GM13977 (cell line): ENCODE measurements at regions not wholly inside any gene's neighbourhood (a gene's known extent, or its start where the extent isn't known, plus 50 kb on each side); places are given as distances from the start of the nearest gene placed in this dataset.

Experiments used
- DNase-seq: peaks from one replicate; pipeline ENCODE4 v3.0.0; 2012; ENCODE audit warnings: low spot score
- in situ Hi-C: fragments of 300-500 bp; cut with MboI; formaldehyde crosslinking; loops from one replicate; pipeline ENCODE4 v1.12.0; 2022; ENCODE audit warnings: low sequenced_read_pairs, low pct_unique_long_range_greater_than_20kb, mixed read lengths, inconsistent platforms; ENCODE audit not compliant: unreplicated experiment
- TF ChIP-seq, protein P1 (sequence below): IDR thresholded peaks from 2 replicates; pipeline ENCODE4 v1.5.1; 2012; ENCODE audit warnings: mild to moderate bottlenecking, control low read depth; ENCODE audit not compliant: insufficient read depth; ENCODE audit errors: extremely low read depth, missing control alignments

DNA sequence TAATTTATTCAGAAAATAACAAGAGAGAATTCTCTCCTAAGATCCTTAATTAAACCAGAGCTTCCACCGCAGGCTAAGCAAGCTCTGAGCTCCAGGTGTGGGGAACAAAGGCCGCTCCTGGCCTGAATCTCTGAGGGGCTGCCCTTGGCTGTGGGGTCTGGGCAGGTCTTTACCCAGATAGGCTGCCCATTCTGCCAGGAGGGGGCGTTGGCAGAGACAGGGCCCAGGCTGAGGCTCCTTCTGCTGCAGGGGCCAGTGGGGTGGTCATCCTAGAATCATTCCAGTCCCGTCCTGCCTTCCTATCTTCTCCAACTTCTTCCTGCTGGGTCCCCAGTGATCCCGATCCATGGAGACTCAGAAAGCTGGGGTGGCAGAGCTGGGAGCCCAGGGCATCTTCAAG lies 82.9 kb upstream of the POU3F1 start:
- in situ Hi-C loops, result no loop called here
- no peak for DNase-seq
- TF ChIP-seq, protein P1, sequence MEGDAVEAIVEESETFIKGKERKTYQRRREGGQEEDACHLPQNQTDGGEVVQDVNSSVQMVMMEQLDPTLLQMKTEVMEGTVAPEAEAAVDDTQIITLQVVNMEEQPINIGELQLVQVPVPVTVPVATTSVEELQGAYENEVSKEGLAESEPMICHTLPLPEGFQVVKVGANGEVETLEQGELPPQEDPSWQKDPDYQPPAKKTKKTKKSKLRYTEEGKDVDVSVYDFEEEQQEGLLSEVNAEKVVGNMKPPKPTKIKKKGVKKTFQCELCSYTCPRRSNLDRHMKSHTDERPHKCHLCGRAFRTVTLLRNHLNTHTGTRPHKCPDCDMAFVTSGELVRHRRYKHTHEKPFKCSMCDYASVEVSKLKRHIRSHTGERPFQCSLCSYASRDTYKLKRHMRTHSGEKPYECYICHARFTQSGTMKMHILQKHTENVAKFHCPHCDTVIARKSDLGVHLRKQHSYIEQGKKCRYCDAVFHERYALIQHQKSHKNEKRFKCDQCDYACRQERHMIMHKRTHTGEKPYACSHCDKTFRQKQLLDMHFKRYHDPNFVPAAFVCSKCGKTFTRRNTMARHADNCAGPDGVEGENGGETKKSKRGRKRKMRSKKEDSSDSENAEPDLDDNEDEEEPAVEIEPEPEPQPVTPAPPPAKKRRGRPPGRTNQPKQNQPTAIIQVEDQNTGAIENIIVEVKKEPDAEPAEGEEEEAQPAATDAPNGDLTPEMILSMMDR, result no peak

DNA sequence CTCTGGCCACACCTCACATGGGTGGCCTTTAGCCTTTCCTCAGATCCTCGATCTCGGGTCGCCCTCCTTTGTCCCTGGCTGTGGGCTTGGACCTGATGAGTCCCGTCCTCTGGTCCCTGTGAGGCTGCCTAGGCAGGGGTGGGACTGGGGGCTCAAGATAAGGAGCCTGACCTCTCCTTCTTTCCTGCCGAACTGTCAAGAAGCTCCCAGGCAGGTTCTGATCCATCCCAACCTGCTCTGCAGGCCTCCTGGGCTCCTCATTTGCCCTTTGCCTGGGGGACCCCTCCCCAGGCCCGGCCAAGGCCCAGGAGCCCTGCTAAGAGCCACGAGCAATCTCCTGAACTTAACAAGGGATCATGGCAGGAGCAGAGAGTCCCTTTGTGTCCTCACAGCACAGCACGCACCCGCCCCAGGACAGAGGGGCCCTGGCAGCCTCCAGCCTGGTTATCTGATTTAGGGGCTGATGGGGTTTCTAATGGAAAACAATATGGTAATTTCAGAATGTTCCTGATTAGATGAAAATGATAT lies 82.4 kb upstream of the POU3F1 start:
- no peak for DNase-seq
- TF ChIP-seq, protein P1, result no peak
- in situ Hi-C loops, result no loop called here

DNA sequence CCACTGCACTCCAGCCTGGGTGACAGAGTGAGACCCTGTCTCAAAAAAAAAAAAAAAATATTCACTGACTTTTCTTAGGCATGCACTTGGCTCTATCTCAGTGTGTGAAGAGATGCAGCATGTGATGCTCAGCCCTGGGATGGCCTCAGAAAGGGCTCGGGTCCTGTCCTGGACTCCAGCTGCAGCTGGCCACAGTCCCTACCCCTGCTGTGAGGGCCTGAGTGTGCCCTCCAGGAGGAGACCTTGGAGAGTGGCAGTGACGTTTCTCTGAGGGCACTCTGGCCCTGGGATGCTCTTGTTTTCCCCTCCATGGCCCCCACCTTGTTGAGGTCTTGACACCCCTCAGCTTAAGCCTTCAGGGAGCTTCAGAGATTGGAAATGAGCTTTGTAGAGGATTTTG lies 81.9 kb upstream of the POU3F1 start:
- in situ Hi-C loops, result no loop called here
- no peak for DNase-seq
- TF ChIP-seq, protein P1, result no peak

DNA sequence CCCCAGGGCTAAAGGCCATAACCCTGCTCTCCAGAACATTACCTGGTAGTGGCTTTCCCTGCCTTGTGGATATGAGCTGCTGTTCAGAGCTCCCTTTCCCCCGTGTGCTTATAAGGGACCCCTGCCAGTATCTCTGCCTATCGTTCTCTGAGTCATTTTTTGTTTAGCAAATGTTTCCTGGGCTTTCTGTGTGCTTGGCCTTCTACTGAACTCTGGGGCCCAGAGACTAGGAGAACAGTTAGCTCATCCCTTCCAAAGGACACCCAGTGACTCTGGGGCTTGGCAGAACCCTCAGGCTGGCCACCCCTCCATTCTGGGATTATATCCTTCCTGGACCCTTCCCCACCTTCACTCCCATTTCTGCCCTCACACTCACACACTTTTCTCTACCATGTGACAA lies 80.8 kb upstream of the POU3F1 start:
- in situ Hi-C loops, result no loop called here
- TF ChIP-seq, protein P1, result no peak
- DNase-seq, result no peak

DNA sequence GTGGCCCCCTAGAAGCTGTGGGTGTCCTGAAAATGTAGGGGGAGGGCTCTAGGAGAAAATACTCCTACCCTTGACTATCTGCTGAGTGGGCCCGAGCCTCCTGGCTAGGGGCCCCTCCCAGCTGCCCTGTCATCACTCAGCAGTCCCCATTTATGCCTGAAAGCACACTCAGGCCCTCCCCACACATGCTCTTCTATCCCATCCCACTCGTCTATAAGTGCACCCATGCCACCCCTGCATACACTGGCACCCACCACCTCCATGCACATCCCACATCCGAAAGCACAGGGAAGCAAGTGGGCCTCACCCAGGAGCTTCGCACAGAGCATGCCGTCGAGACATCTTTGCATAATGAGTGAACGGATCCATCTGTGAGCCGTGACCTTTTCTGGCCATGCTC lies 80.4 kb upstream of the POU3F1 start:
- in situ Hi-C loops, result no loop called here
- no peak for DNase-seq
- TF ChIP-seq, protein P1, result no peak

DNA sequence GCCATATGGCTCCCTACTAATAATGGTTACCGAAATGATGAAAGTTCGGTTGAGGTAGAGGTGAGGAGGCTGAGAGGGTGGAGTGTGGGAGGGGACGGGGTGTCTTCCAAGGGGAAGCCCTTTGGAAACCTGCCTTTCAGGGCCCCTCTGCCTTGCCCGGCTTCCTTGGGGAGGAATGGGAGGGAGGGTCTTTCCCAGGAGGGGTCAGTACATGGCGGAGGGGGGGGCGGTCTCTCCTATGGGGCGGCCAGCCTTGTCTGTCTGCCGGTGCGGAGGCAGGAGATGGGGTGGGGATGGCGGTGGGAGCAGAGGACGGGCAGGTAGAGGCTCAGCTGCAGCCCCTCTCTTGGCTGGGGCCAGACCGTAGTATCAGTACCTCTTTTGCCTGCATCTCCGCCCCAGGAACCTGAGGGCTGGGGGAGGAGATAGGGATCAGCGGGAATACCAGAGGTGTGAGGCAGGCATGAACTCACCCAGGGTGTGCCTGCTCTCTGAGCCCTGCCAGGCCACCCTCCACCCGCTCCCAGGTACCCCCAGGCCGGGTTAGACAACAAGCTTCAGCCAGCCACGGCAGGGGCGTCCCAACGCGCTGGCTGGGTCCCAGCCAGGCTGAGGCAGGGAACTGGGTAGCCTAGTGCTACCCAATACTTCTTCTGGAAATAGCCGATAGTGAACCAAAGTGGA lies 79.4 kb upstream of the POU3F1 start:
- no peak for DNase-seq
- TF ChIP-seq, protein P1, result no peak
- in situ Hi-C loops, result no loop called here

DNA sequence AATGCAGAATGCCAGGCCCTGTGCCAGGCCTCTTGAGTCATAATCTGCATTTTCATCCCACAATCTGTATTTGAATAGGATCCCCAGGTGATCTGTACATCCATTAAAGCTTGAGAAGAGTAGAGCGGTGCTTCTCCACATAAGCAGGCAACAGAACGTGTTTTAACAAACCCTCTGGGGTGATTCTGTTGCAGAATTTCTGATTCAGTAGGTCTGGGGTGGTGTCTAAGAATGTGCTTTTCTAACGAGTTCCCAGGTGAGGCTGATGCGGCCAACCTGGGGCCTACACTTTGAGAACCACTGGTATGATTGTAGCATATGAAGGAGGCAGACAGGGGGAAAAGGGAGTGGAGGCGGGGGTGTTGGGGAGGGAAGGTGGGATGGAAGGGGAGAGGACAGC lies 78.4 kb upstream of the POU3F1 start:
- TF ChIP-seq, protein P1, result no peak
- DNase-seq, result no peak
- in situ Hi-C loops, result no loop called here
